WERI-Rb-1 (cell line): ENCODE measurements at regions not wholly inside any gene's neighbourhood (a gene's known extent, or its start where the extent isn't known, plus 50 kb on each side); places are given as distances from the start of the nearest gene placed in this dataset.
"Not testable (repeated sequence)": the region's sequence is repeated elsewhere in the genome, so short reads cannot be mapped to it uniquely, and the experiment has no call there.

Experiments used
- DNase-seq: peaks from one replicate; pipeline ENCODE4 v3.0.0-alpha.2; 2020
- H3K27ac ChIP-seq: fragments of 250-450 bp; sonication (Bioruptor Pico); 2 replicates; pipeline ENCODE4 v1.5.1; 2020; ENCODE audit warnings: mild to moderate bottlenecking, moderate library complexity
- H3K27me3 ChIP-seq: fragments of 250-450 bp; sonication (Bioruptor Pico); 2 replicates; pipeline ENCODE4 v1.5.1; 2021; ENCODE audit warnings: mild to moderate bottlenecking, low read depth, moderate library complexity; ENCODE audit not compliant: insufficient read depth, severe bottlenecking
- H3K36me3 ChIP-seq: fragments of 250-450 bp; sonication (Bioruptor Pico); 2 replicates; pipeline ENCODE4 v1.5.1; 2020; ENCODE audit warnings: mild to moderate bottlenecking, moderate library complexity
- H3K4me3 ChIP-seq: 2 replicates; pipeline ENCODE4 v1.5.1; 2011; ENCODE audit warnings: low read depth, mild to moderate bottlenecking, control low read depth, low read length
- H3K9me3 ChIP-seq: fragments of 250-450 bp; sonication (Bioruptor Pico); 2 replicates; pipeline ENCODE4 v1.5.1; 2021; ENCODE audit warnings: mild to moderate bottlenecking, moderate library complexity; ENCODE audit not compliant: severe bottlenecking
- CTCF ChIP-seq: IDR thresholded peaks from 2 replicates; pipeline ENCODE4 v1.5.1; 2011; ENCODE audit warnings: low read depth, mild to moderate bottlenecking, control low read depth, inconsistent platforms, low read length

- no peak overlapping the region for H3K27ac ChIP-seq
- no peaks in the 10 kb centered on the region for H3K36me3 ChIP-seq
- H3K9me3 ChIP-seq: no peaks in the 10 kb centered on the region
- H3K27me3 ChIP-seq: no peaks in the 10 kb centered on the region
- no peak for DNase-seq
- TF ChIP-seq CTCF: no peak
- H3K4me3 ChIP-seq: no peak overlapping the region
Observed at GRCh38 chr9:78973907-78974306, 597.9 kb upstream of the TLE4 start.

GRCh38 chr9:78982849-78983248, 588.9 kb upstream of the TLE4 start:
- Histone ChIP-seq H3K9me3 (no peaks in the 10 kb centered on the region), H3K4me3 (no peak overlapping the region), H3K36me3 (no peaks in the 10 kb centered on the region), H3K27me3 (no peaks in the 10 kb centered on the region), H3K27ac (no peak overlapping the region)
- no peak for DNase-seq
- no peak for TF ChIP-seq CTCF

GRCh38 chr9:78985084-78985738, 586.6 kb upstream of the TLE4 start:
- no peak for DNase-seq
- no peak overlapping the region for H3K4me3 ChIP-seq
- H3K9me3 ChIP-seq: no peaks in the 10 kb centered on the region
- no peak overlapping the region for H3K27ac ChIP-seq
- TF ChIP-seq CTCF: no peak
- H3K36me3 ChIP-seq: no peaks in the 10 kb centered on the region
- H3K27me3 ChIP-seq: no peaks in the 10 kb centered on the region

DNA sequence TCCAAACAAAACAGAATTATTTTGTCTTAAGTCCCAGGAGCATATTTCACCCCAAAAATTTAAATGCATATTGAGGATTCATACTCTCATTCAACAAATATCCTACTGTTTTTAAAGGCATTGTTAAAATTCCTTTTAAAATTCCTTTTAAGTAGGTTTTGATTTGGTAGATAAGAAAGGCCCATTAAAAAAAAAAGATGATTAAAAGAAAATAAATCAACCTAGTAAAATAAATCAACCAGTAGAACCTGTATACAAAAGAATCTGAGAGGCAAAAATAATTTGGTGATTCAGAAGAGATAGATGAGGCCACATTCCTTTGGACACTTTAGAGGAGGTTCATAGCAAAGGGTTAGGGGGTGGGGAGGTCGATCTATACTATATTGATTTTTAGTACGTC, 585.3 kb upstream of the TLE4 start:
- Histone ChIP-seq H3K27me3 (no peaks in the 10 kb centered on the region), H3K27ac (no peak overlapping the region), H3K9me3 (no peaks in the 10 kb centered on the region), H3K36me3 (no peaks in the 10 kb centered on the region), H3K4me3 (no peak overlapping the region)
- DNase-seq: no peak
- TF ChIP-seq CTCF: no peak

DNA sequence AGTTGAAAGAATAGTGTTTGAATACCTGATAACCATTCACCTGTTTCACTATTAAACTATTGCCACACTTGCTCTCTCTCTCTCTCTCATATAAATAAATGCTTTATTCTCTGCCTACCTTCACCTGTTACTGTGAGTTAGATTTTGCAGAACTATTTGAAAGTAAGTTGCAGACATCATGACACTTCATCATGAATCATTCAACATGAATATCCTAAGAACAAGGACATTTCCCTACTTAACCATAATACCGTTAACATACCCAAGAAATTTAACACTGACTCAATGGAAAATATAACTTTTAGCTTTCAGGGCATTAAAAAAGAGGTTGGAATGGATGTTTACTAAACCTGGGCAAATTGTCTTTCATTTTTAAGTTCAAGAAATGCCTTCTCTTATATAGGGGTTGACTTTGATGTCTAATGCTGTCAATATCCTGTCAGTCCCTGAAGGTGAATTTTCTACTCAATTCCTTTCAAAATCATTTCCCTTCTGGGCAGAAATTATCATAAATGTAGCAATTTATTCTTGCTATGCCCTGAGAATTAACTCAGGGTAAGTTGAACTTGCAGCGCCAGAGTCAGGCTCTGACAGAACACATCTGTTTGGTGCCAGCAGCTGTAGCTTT, 582.6 kb upstream of the TLE4 start:
- no peak overlapping the region for H3K4me3 ChIP-seq
- DNase-seq: no peak
- no peak for TF ChIP-seq CTCF
- no peaks in the 10 kb centered on the region for H3K9me3 ChIP-seq
- no peaks in the 10 kb centered on the region for H3K36me3 ChIP-seq
- H3K27ac ChIP-seq: no peak overlapping the region
- no peaks in the 10 kb centered on the region for H3K27me3 ChIP-seq

GRCh38 chr9:78994471-78994870, 577.3 kb upstream of the TLE4 start:
- no peaks in the 10 kb centered on the region for H3K9me3 ChIP-seq
- no peaks in the 10 kb centered on the region for H3K36me3 ChIP-seq
- no peaks in the 10 kb centered on the region for H3K27me3 ChIP-seq
- no peak overlapping the region for H3K27ac ChIP-seq
- no peak for DNase-seq
- H3K4me3 ChIP-seq: no peak overlapping the region
- TF ChIP-seq CTCF: no peak

DNA sequence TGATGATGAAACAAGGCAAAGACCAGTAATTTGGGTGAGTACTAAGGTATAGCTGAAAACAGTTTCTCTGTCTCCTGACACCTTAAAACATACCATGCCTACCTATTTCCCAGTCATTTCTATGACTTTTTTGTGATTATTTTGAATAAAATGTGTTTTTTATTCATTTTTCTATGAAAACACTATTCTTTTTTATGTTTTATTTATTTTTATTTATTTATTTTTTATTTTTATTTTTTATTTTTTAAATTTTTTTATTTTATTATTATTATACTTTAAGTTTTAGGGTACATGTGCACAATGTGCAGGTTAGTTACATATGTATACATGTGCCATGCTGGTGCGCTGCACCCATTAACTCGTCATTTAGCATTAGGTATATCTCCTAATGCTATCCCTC, 576.8 kb upstream of the TLE4 start:
- H3K4me3 ChIP-seq, H3K36me3 ChIP-seq: not testable (repeated sequence)

More for the DNA sequence above, 576.8 kb upstream of the TLE4 start:
- H3K27me3 ChIP-seq, H3K27ac ChIP-seq, DNase-seq, H3K9me3 ChIP-seq: not testable (repeated sequence)
